ENCODE measurements at regions not wholly inside any gene's neighbourhood (a gene's known extent, or its start where the extent isn't known, plus 50 kb on each side); places are given as distances from the start of the nearest gene placed in this dataset.
"Not testable (repeated sequence)": the region's sequence is repeated elsewhere in the genome, so short reads cannot be mapped to it uniquely, and the experiment has no call there.

DNA sequence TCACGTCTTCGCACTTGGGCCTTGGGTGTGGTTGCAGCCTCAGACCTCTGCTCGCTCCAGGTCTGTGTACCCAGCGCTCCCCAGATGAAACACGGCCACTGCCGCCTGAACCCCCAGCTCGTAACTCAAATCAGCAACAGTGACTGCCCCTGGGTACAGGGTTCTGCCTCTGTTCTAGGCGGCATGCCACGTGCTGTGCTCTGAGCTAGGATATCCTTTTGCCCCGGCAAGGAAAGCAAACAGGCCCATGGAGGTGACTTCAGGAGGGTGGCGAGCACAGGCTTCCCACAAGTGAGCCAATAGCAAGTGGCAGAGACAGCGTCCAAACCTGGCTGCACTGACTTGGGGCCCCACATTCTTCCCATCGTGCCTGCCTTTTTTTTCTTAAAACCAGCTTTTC is 96.3 kb upstream of the PZP start:
- DNase-seq = not testable (repeated sequence)

DNA sequence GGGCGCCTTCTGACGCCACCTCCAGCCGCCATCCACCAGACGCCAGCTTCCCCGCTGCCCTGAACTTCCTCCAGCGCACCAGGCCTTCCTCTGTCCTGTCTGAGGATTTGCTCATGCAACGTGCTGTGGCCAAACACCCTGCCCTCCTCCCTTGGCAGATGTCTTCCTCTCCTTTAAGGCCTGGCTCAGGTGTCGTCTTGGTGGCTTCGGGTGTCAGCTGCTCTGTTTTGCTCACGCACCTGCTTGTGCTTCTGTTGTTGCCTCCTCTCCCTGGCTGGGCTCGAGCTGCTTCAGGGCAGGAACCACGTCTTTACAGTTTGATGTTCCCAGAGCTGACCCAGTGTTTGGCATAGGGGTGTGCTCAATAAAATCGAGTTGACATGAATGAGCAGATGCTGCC is 87.7 kb upstream of the PZP start:
- DNase-seq = not testable (repeated sequence)

DNA sequence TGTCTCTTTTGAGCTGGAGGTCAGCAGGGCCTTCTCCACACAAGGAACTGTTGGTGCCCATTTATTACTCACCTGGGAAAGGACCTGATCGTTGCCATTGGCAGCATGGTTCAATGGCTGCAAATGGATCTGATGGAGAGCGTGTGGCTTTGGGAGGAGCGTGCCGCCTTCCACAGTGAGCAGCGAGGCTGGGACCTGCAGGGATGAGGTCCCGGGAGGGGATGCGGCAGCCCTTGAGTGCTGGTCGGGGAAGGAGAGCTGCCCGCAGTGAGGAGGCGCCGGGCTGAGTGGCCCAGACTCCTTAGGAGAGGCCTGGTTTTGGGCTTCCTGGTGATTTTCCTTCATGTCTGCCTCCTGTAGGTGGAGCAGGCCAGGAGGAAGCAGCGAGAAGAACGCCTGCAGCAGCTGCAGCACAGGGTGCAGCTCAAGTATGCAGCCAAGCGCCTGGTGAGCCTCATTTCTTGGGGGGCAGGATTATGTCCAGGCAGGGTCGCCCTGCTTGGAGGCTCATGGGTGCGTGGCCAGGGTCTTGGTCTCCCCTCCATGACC is 86.0 kb upstream of the PZP start:
- DNase-seq = not testable (repeated sequence)

DNA sequence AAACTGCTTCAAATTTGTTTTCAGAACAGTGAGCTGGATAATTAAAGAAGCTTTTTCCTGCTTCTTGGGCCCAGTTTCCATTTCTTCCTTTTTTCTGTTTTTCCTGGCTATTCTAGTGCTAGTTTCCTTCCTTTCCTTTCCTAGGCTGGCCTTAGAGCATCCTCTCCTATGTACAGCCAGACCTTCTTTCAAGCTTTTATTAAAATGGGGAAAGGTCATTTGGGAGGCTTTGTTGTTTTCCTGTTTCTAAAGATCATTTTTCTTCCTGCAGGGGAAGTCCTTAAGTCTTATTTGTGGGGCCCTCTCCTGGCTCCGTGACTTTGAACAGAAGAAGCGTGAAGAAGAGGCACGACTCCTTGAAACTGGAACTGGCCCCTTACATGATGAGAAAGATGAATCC is 85.2 kb upstream of the PZP start:
- not testable (repeated sequence) for DNase-seq

DNA sequence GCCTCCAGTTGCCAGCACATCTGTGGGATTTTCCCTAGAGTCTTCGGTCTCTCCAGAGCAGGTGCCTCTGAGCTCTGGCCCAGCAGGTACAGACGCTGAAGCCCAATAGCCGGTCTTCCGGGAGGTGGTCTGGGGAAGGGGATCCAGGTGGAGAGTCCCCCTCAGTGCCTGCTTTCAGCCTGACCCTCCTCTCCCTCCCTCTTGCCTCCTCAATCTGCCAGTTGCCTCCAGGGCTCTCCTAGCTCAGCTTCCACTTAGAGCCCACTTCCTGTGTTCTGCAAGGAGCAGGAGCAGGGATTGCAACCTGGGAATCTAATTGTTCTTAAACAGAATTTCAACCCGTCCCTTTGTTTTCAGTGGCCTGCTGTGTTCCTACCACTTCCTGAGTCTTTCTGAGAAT is 81.8 kb upstream of the PZP start:
- DNase-seq = not testable (repeated sequence)

DNA sequence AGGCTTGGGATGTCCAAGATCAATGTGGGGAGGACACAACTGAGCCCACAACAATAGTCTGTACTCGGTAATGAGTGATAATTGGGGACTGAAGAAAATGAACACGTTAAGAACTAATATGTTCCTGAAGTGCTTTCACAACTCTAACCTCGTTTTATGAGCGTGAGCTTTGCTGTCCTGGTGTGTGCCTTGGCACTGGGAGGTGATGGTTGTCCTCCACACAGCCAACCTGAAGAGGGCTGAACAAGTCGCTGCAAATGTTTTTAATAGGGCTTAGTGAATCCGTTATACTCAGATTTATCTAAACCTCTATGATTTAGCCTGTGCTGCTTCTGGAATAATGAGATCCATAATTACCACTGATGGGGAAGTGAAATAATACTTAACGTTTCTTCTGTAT is 76.5 kb upstream of the PZP start:
- DNase-seq = not testable (repeated sequence)

DNA sequence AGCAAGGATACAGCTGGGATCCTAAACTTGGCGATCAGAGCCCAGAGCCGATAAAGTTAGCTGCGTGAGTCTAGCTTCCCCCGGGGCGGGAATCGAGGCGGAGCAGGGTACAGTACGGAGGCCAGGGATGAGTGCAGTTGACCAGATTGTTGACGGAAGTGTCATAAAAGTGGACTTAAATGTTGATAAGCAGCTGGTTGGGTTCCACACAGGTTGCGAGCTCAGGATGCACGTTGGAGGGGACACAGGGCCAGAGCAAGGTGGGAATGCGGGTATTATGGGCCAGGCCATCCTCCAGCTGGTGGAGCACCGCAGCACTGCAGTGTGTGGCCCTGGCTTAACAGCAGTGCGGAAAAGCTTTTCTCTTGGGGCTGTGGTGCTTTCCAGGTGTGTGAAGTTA is 76.0 kb upstream of the PZP start:
- DNase-seq = not testable (repeated sequence)

DNA sequence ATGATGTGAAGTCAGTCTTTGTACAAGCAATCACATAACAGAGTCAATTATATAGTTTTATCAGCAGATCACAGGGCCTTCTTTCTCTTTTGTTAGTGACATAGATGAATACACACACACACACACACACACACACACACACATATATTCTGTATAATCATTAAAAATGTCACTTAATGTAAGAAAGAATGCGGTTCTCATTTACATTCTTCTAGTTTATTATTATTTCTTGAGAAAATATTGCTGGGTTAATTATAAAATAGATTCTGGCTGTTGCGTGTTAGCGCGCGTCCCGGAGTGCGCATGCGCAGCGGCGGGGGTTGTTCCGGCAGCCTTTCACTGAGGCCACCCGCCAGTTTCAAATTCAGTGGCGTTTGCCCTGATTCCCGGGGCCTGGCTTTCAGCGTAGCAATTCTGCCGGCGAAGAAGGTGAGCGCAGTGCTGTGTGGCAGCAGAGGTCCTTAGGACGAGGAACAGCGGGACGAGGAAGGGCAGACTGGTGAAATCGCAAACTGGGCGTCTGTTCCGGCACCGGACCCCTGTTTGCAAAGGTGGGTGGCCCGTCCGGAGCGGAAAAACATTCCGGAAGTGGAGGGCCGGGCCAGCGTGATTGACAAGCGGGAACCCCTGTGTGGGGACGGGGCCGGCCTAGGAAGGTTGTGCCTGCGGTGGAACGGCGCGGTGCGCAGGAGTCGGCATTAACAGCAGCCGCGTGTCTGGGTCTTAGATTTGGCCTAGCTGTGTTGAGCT is 75.3 kb upstream of the PZP start:
- peak; percentile 41 to 50 for DNase-seq

DNA sequence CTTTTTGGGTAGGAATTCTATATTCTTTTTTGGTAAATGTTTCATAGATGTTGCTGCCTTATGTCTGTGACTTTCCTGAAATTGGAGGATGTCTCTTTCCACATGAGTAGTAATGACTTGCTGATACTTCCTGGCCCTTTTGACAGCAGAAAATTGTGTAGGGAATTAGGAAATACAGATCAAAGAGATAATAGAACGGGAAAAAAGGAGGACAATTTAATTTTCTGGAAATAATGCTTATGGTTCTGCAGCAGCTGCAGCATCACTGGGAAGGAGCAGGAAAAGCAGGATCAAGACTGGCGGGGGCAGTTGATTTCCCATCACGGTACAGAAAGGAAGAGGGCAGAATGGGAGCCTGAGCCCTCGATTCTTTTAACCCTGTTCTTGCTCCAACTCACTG is 68.8 kb upstream of the PZP start:
- no peak for DNase-seq

DNA sequence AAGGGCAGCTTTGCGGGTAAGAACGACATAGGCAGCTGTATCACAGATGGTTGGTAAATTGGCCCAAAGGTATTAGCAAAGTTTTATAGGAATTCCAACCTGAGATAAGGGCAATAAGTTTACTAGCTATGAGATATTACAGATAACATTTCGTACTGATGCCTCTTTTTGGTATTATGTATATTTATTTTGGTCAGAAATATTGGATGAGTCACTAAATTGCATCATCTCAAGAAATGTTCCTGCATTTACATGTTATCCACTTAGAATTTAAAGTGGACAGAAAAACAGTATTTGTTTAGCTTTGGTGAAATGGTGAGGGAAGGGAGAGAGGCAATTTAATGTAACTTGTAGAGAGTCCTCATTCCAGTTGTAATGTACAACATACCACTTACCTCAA is 65.1 kb upstream of the PZP start:
- no peak for DNase-seq

DNA sequence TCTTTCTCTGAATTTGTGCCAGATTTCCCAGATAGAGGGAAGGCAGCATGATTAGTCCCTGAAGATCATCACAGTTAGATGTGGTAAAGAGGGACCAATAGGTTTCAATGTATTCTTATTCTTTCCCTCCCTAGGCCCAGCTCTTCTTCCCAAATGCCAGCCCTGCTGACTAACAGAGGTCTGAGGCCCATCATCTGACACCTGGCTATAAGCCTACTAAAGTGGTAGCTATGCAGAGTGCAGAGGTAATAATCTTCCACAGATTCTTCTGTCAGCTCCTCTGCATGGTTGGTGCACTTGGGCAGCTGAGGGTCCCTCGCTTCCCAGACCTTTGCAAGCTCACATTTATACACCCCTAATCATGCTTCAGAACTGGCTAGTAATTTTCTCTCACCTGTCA is 63.7 kb upstream of the PZP start:
- DNase-seq = no peak

DNA sequence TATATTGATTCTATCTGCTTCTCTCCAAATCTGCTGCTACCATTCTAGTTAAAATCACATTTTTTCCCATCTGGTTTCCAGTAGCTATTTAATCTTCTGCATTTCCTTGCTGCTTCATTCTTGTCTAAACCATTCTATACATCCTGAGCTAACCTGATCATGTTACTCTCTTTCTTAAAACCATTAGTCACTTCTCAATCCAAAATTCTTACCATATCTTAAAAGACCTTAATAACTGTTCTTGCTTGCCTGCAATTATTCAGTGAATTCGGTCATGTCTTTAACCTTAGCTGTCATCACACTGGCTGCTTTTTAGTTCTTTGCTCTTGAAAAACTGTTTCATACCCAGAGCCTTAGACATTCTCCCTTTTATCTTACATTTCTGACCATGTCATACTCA is 56.4 kb upstream of the PZP start:
- no peak for DNase-seq

DNA sequence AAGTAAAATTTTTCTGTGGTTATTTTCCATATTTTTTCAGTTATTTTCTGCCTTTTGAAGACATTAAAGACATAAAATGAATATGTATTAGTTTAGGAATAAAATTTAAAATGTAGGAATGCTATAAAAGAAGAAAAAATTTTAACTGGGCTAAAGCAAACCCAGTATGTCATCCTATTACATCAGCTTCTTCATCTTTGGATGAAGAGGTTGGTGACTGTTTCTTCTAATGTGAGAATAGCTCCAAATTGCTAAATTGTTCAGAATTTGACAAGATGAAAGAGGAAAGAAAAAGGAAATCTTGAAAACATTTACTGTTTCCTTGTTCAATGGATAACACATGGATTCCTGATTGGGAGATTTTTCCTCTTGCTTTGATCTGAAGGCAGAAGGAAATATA is 52.7 kb upstream of the PZP start:
- DNase-seq = no peak

DNA sequence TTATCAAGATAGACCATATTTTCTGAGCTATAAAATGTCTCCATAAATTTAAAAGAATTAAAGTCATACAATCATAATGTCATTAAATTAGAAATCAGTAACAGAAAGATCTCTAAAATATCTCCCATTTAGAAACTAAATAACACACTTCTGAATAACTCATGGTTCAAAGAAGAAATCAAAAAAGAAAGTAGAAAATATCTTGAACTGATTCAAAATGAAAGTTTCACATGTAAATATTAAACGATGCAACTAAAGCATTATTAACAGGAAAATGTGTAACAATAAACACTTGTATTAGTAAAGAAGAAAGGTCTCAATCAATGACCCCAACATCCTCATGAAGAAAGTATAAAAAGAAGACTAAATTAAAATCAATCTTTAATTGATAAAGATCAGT is 50.5 kb upstream of the PZP start:
- no peak for DNase-seq

Measured in hippocampal formation (tissue), 2 donors.